22Rv1 (cell line): ENCODE measurements at regions not wholly inside any gene's neighbourhood (a gene's known extent, or its start where the extent isn't known, plus 50 kb on each side); places are given as distances from the start of the nearest gene placed in this dataset.

Source experiments
- H3K27ac ChIP-seq: fragments of 450-650 bp; 2 replicates; pipeline ENCODE4 v1.5.1; 2017
- ZFX ChIP-seq: fragments of 450-650 bp; IDR thresholded peaks from 2 replicates; pipeline ENCODE4 v1.6.1; 2017; ENCODE audit warnings: antibody characterized with exemption, borderline replicate concordance
- TF ChIP-seq, protein P1 (sequence below): fragments of 450-650 bp; IDR thresholded peaks from 2 replicates; pipeline ENCODE4 v1.5.1; 2017; ENCODE audit warnings: mild to moderate bottlenecking

DNA sequence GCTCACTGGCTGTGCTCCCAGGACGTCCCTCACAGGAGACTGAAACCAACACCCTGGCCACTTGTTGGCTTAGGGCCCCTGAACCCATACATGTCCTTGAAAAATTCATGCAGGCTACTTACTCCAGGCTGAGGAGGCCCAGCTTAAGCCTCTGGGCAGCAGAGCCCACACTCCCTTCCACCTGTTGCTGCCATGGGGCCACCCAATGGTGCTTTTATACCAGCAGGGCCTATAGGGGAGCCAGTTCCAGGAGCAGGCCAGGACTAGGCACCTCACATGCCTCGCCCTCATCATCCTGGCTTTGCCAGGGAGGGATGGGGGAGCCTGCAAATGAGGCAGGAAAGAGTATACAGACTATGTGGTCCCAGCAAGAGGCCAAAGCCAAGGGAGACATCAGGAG, 181.7 kb upstream of the NECTIN1 start:
- no peak overlapping the region for H3K27ac ChIP-seq
- TF ChIP-seq, protein P1, sequence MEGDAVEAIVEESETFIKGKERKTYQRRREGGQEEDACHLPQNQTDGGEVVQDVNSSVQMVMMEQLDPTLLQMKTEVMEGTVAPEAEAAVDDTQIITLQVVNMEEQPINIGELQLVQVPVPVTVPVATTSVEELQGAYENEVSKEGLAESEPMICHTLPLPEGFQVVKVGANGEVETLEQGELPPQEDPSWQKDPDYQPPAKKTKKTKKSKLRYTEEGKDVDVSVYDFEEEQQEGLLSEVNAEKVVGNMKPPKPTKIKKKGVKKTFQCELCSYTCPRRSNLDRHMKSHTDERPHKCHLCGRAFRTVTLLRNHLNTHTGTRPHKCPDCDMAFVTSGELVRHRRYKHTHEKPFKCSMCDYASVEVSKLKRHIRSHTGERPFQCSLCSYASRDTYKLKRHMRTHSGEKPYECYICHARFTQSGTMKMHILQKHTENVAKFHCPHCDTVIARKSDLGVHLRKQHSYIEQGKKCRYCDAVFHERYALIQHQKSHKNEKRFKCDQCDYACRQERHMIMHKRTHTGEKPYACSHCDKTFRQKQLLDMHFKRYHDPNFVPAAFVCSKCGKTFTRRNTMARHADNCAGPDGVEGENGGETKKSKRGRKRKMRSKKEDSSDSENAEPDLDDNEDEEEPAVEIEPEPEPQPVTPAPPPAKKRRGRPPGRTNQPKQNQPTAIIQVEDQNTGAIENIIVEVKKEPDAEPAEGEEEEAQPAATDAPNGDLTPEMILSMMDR, result no peak
- no peak for TF ChIP-seq ZFX

DNA sequence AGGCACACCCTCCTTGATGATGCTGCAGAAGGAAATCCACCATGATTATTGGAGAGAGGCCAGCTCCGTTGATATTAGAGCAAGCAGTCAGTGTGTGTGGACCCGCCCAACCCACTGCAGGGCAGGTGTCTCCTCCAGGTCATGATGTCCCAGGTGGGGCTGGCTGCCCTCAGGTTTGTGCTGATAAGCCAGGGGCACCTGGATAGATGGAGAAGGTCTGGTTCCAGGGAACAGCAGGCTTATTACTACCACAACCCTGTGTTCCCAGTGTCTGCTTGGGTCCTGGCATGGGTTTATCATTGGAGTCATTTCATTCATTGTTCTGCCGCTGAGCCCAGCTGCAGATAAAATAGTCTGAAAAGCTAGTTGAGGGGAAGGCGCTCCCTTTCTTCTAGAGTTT, 181.1 kb upstream of the NECTIN1 start:
- no peak overlapping the region for H3K27ac ChIP-seq
- TF ChIP-seq ZFX, result no peak
- TF ChIP-seq, protein P1, result no peak

DNA sequence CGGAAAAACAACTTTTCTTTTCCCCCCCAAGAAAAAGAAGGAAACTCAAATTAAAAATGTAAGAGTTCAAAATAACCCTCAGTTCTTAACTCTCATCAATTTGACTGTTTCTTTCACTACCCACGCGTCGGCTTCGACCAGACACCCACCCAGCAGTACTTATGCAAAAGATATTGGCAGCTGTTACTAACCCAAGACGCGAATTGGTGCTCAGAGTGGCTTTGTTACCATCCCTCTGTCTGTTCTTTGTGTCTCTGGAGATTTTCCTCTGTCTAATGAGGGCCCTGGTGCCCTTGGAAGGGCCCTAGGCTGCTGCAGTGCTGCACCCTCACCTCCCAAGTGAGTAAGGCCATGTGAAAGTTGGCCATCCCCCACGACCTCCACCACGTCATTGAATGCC, 180.5 kb upstream of the NECTIN1 start:
- H3K27ac ChIP-seq, result no peak overlapping the region
- TF ChIP-seq, protein P1, result no peak
- TF ChIP-seq ZFX, result no peak

DNA sequence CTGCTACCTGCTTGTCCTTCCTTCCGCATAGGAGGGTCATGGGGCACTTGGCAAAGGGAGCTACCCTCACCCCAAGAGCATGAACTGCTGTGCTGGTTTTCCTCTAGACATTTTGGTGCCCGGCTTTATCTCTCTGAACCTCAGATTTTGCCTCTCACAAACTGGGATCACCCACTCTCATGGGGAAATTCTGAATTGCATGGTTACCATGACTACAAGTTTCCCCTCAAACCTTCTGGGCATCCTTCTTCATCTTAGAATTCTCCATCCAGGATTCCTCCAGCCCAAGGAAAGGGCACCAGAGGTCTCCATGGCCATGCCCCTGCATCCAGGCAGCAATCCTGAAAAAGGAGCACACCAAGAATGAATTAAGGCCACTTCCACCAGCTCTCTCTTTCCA, 180.1 kb upstream of the NECTIN1 start:
- no peak for TF ChIP-seq ZFX
- TF ChIP-seq, protein P1, result no peak
- H3K27ac ChIP-seq, result no peak overlapping the region

DNA sequence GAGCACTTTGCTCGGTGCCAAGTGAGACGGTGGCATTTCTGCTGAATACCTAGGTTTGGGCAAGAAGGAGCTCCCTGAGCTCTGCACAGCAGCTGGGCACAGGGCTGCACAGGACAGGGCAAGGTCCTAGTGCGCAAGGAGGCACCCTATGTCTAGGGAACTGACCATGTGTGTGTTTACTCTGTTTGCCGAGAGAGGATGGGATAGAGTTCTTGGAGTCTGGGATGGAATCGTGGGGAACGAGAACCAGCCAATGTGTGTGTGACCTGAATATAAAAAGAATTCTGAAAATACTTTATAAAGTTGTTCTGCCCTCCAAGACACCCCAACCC, 179.5 kb upstream of the NECTIN1 start:
- no peak for TF ChIP-seq ZFX
- TF ChIP-seq, protein P1, result no peak
- H3K27ac ChIP-seq, result no peak overlapping the region

DNA sequence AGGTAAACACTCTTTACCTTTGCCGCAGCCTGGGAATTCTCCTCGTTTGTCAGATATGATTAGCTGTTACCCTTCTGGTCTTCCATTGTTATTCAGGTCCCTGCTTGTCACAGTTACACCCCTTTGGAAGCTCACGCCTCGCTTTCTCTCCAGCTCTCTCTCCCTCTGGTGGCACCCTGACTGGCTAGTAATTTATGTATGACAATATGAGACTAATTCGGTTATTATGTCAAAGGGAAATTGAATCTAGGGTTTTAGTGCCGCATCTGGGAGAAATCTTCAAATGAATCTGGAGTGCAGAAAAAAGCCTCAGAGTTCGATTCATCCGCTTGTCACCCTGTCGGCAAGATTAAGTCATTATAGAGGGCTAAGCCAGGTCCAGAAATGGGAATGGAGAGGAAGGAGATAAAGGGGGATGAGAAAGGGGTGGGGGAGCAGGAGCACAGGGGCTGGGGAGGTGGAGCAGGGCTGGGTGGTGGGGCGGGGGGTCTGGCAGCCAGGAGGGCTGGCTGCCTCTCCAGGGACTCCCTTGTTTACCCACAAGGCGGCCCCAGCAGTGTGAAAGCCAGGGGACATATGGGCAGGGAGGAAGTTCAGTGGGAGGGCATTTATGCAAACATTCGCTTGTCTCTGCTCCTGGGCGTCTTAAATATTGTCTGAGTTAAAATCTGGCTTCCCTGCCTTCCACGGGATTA, 179.0 kb upstream of the NECTIN1 start:
- TF ChIP-seq, protein P1, result no peak
- TF ChIP-seq ZFX, result no peak
- H3K27ac ChIP-seq, result no peak overlapping the region

DNA sequence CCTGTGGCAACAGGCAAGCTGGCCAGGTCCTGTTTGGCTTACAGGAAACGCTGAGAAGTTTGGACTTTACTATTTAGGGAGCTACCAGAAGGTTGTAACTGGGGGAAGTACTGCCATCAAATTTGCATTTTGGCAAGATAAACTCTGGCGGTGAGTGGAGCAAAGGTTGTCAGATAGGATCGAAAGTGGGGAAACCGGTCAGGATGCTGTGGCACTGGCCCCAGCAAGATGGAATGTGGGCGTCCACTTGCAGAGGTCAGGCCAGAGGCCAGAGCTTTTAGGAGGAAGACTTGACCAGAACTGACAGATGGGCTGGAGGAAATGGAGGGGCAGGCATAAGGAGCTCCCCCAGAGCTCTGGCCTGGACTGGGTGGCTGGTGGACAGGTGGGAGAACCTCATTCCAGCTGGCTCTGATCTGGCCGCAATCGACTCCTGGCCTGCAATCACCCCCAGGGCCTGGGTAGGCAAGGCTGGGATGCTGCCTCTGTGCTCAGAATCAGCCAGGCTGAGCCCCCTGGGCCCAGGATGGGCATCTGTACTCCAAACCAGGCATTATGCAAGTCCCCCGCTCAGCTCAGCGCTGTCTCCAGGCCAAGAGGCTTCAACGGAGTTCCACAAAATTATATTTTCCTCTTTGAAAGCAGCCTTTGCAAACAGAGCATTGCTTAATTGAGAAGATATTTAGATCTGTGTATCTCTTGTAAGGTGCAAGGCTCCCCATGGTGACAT, 178.3 kb upstream of the NECTIN1 start:
- H3K27ac ChIP-seq, result no peak overlapping the region
- no peak for TF ChIP-seq ZFX
- TF ChIP-seq, protein P1, result no peak
